Stimulated activated CD4-positive, alpha-beta T cell treated with anti-CD3 and anti-CD28 coated beads, TNF-alpha, amount 100 ng/mL, for 1 hour (primary cell): ENCODE measurements at regions not wholly inside any gene's neighbourhood (a gene's known extent, or its start where the extent isn't known, plus 50 kb on each side); places are given as distances from the start of the nearest gene placed in this dataset.
"Not testable (repeated sequence)": the region's sequence is repeated elsewhere in the genome, so short reads cannot be mapped to it uniquely, and the experiment has no call there.

ENCODE experiments used
- DNase-seq, 3 donors: peaks; one replicate each; pipeline ENCODE4 v3.0.0-alpha.2; 2020; ENCODE audit warnings: low read depth in 3 of 3, low spot score in 1 of 3

- DNase-seq, result no peak
Observed at GRCh38 chr16:51867386-51868065, 679.4 kb downstream of the TOX3 start.

DNA sequence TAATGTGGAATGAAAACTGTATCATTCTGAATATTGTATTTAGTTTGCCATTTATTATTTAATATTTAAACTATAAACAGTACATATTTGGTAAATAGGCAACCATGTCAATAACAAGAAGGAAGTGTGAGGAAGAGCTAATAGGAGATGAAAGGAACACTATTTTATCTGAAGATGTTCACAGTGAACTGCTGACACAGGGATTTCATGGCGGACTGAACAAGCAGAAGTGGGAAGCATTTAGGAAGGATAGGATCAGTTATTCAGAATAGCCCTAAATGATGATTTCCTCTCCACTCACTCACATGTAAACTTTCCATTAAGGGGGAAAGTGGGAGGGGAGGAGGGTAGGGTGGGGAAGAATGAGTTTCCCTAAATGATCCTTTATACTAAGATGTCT is 682.4 kb downstream of the TOX3 start:
- DNase-seq, result no peak

DNA sequence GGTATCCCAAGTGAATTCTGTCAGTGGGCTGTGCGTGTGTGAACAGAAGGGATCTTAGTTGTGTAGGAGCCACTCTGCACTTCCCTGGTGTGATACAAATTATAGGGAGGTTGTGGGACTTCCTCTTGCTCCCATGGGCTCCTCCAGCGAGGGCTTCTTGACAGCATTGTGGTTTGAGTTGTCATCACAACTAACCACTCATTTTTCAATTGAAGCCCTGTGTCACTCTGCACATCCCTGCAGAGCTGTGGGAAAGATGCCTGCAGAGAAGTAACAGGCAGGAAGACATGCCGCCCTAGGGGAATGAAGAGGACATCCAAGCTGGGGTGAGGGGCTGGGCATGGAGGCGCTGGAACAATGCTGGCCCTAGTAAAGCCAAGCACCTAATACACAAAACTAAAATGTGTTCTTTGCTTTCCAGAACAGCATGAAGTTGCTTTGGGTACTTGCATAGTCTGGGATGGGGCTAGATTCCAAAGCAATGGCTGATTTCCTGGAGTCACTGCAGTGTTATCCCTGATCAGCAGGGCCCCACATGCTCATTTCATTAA is 692.5 kb downstream of the TOX3 start:
- no peak for DNase-seq

- DNase-seq, result no peak
Observed at GRCh38 chr16:51853586-51853985, 693.4 kb downstream of the TOX3 start.

DNA sequence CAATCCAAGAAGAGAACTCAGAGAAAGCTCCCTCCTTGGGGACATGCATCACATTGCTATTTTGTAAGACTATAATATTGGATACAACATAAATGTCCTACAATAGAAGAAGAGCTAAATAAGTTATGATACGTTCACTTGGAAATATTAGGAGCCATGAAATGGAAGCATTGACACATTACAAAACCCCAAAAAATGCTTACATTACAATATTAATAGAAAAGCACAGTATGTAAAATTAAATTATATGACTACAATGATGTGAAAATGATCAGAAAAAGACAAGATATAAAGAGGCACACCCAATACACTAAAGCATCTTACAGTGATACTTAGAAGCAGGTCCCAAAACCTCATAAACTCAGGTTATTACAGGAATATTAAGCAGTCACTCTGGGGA is 694.1 kb downstream of the TOX3 start:
- DNase-seq, result no peak

GRCh38 chr16:51851111-51851510 is 695.8 kb downstream of the TOX3 start:
- no peak for DNase-seq

DNA sequence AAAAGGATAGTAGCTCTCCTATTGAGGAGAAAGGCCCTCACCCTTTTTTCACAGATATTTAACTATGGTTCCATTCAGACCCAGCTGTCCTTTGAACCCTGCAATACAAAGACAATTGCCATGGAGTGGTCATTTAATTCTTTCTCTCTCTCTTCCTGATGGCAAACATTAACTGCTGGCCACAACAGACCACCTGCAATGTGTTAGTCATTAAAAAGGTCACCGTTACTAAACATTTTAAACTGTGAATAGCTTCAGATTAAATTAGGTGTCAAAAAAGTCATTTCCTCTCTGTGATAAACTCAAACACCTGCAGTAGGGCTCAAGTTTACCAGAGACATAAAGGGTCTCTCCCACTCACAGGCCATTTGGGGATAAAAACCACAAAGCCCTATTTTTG is 697.2 kb downstream of the TOX3 start:
- no peak for DNase-seq

GRCh38 chr16:51845586-51846305 is 694.7 kb upstream of the SALL1 start:
- DNase-seq, result no peak

DNA sequence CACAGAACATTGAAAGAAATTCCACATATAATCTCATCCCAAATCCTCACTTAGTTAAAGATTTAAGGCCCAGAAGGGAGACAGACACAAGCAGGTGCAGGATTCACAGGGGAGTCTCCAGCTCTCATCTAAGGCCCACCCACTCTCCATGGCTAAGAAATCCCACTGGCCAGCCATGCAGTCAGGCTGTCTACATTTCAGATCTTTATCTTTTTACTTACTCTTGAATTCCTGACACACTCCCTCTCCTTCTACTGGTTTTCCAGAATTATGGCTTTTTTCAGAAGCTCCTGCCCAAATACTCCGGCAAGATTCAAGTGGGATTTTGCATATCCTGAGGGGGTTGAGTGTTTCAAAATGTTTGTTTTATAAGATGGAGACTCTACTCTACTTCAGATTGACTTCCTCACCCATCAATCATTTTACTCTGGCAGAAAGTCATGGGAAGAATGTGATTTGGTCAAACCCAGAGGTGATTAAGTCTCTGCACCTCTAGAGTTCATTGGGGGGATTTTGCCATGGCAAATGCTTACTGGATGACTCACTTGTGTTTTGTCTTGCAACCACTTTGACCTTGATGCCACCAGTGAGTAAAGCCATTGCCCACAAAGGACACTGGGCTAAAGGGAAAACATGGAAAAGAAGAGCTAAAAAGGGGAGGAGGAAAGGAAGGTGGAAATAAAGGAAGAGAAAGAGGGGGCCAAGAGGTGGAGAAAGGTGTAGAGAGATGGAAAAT is 688.8 kb upstream of the SALL1 start:
- DNase-seq, result no peak

- DNase-seq, result no peak
Observed at GRCh38 chr16:51834794-51835193, 683.7 kb upstream of the SALL1 start.

DNA sequence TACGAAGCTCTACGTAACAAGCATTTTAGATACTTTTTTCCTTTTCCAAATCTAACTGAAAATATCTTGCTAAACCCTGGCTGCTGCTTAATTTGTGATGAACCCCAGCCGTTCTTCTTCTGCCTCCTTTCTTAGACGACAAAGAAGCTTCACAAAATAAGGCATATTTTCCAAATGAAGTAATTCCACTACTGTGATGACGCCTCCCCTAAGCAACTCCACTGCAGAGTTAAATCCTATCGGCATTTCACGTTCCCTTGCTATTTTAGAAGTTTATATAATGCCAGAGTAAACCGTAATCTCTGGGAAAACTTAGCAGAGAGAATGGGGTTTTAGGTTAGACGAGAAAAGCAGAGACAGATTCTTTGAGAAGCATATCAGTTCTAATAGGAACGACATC is 683.1 kb upstream of the SALL1 start:
- DNase-seq, result no peak

DNA sequence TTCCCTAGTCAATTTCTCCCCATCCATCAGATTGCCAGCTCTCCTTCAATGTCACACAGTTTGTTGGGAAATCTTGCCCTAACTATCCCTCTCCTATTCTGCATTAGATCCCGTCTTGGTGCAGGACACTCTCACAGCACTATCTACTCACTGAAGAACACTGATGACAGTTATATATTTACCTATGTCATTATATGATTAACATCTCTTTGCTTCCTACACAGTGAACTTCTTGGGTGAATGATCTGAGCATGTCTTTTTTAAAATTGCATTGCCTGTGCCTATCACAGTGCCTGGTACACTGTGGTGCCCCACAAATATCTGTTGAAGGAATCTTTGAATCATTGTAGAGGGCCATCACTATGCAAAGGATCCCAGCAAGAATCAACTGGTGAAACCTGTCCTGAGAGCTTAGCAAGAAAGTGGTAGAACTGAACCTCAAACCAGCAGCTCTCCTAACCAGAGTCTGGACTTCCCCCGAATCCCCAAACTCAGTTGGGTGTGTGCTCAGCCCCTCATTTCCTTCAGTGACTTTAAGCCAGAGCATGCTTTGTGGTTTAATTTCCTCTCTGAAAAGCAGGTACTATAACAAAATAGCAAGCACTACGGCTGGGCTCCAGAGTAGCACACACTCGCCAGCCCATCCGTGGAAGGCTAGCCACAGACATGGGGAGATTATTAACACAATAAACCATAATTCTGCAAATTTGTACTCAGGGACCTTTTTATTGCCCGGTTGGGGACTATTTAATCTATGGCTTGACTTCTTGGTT is 680.7 kb upstream of the SALL1 start:
- no peak for DNase-seq

GRCh38 chr16:51831034-51831433 is 680.0 kb upstream of the SALL1 start:
- DNase-seq, result not testable (repeated sequence)

DNA sequence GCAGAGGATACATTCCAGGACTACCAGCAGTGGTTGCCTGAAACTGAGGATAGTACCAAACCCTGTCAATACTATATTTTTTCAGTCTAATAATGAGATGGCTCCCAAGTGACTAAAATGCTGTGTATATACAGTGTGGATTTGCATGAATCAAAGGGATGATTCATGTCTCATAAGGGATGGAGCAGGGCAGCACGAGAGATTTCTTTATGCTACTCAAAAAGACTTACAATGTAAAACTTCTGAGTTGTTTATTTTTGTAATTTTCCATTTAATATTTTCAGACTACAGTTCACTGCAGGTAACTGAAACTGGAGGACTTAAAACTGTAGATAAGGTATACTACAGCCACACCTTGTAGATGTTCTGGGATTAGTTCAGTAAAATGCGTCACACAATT is 674.7 kb upstream of the SALL1 start:
- DNase-seq, result no peak

GRCh38 chr16:51822471-51822870 is 671.4 kb upstream of the SALL1 start:
- no peak for DNase-seq

- DNase-seq, result no peak
Observed at GRCh38 chr16:51821527-51821926, 670.5 kb upstream of the SALL1 start.

DNA sequence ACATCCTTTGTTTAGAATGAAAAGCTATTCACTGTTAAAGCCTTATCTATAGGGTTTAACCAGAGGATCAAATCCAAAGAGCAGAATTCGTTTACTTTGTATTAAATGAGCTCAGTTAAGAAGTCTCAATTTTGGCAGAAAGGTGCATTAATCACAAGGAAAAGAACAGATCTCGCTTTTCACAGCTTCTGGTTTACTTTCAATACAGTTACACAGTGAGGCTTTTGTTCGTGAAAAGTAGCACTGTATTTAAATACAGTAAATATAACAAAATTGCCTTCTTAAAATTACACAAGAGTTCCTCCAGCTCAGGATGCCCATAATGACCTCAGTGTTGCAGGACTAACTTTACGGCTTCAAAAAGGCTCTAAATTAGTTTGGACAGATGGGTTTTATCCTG is 669.1 kb upstream of the SALL1 start:
- DNase-seq, result no peak

DNA sequence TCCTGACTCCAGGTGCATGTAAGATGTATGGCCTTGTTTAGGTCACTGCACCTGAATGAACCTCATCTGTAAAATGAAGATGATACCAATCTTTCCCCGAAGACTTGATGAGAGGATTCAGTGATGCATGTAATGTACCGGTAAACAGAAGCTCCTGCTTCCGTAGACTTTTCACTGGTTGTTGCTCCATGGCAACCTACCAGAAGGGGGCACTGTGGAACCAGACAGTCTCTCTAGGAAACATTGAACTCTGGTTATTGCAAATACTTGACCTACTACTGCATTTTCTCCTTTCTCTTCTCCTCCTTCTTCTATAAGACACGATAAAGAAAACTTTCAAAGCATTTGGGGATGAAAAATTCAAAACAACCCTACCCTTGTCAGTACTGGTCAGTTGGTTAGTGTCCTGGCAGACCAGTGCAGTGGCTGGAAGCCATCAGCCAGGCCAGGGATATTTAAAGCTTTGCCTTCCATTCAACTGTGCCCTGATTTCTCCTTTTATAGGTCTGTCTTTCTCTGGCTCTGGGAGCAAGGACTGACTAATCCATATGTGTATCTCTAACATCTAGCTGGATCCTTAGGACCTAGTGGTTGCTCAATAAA is 667.4 kb upstream of the SALL1 start:
- DNase-seq, result no peak

GRCh38 chr16:51816929-51817328 is 665.9 kb upstream of the SALL1 start:
- no peak for DNase-seq

GRCh38 chr16:51815523-51815922 is 664.5 kb upstream of the SALL1 start:
- DNase-seq, result no peak

DNA sequence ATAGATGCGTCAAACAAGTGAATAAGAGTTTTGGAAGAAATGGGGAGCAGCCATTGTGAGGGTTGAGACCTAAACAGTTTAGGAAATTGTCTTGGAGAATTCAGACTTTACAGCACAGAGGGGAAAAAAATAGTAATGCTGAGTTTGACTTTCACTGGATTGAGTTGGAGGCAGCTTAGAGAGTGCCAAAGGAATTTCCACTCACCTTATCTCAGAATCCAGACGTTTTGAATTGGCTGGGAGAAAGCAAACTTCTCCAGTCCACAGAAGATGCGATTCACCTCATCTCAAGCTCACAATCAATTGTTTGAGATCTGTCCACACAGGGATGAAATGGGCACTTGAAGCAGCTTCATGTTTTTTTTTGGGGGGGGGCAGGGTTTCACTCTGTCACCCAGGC is 663.5 kb upstream of the SALL1 start:
- no peak for DNase-seq
